Cardiac fibroblast (primary cell): ENCODE measurements at regions not wholly inside any gene's neighbourhood (a gene's known extent, or its start where the extent isn't known, plus 50 kb on each side); places are given as distances from the start of the nearest gene placed in this dataset.

Source experiments
- DNase-seq, 2 donors: peaks; one replicate each; pipeline versions ENCODE4 v3.0.0 to v3.0.0-alpha.2; 2010; ENCODE audit warnings: low read depth in 2 of 2
- H3K4me3 ChIP-seq, 2 donors: replicated peaks in 1 of 2; 1 replicate in 1 of 2; 2 replicates in 1 of 2; pipeline ENCODE4 v1.5.1; 2011; ENCODE audit warnings: low read depth in 2 of 2, low read length in 2 of 2, mild to moderate bottlenecking in 2 of 2, moderate library complexity in 1 of 2
- CTCF ChIP-seq: IDR thresholded peaks from one replicate; pipeline ENCODE4 v1.5.1; 2011; ENCODE audit warnings: low read depth, mild to moderate bottlenecking, low read length, inconsistent platforms

- H3K4me3 ChIP-seq = no peak overlapping the region
- no peak for TF ChIP-seq CTCF
- no peak for DNase-seq
Measured at GRCh38 chr2:194319222-194319992, 1337.6 kb upstream of the SLC39A10 start.

- DNase-seq = no peak
- no peak for TF ChIP-seq CTCF
- H3K4me3 ChIP-seq = no peak overlapping the region
Measured at GRCh38 chr2:194314042-194314441, 1343.0 kb upstream of the SLC39A10 start.

GRCh38 chr2:194304191-194304590, 1352.8 kb upstream of the SLC39A10 start:
- TF ChIP-seq CTCF = no peak
- H3K4me3 ChIP-seq = no peak overlapping the region
- no peak for DNase-seq

GRCh38 chr2:194301946-194302345, 1355.1 kb upstream of the SLC39A10 start:
- no peak overlapping the region for H3K4me3 ChIP-seq
- DNase-seq = no peak
- TF ChIP-seq CTCF = no peak

- no peak overlapping the region for H3K4me3 ChIP-seq
- DNase-seq = no peak
- TF ChIP-seq CTCF = no peak
Measured at GRCh38 chr2:194294156-194294555, 1362.9 kb upstream of the SLC39A10 start.

- H3K4me3 ChIP-seq = no peak overlapping the region
- TF ChIP-seq CTCF = no peak
- no peak for DNase-seq
Measured at GRCh38 chr2:194291104-194291503, 1365.9 kb upstream of the SLC39A10 start.
